HG02642 (cell line): ENCODE measurements at regions not wholly inside any gene's neighbourhood (a gene's known extent, or its start where the extent isn't known, plus 50 kb on each side); places are given as distances from the start of the nearest gene placed in this dataset.
"Not testable (repeated sequence)": the region's sequence is repeated elsewhere in the genome, so short reads cannot be mapped to it uniquely, and the experiment has no call there.

ENCODE experiments used
- ATAC-seq: cut with Tn5 transposase; IDR thresholded peaks from one replicate; pipeline ENCODE4 v1.9.1; 2021; ENCODE audit warnings: mild to moderate bottlenecking; ENCODE audit not compliant: unreplicated experiment, poor library complexity

DNA sequence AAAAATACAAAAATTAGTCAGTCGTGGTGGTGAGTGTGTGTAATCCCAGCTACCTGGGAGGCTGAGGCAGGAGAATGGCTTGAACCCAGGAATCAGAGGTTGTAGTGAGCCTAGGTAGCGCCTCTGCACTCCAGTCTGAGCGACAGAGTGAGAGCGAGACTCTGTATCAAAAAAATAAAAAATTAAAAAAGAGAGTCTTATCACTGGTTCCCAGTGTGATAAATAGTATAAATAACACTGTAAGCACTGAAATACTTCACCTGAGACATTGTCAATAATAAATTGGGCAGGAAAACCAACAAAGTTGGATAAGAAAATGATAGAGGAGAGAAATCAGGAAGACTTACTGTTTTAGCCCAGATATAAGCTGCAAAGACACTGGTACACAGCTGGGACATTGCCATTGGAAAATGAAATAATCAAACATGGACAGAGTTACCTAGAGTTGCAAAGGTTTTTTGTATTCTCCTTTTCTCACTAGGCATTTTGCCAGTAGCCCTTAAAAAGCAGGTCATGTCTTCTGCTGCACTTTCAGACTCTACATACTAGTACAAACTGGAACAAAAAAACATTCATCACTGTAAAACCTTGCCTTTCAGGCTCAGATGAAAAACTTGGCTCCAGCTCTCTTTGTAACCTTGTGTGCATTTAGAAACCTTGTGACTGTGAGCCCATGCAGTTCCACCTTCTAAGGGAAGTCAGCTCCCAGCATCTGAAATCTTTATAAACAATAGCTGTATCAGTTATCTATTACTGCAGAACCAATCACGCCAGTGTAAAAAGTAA lies 55.0 kb upstream of the PPP1R2C start:
- no peak for ATAC-seq

DNA sequence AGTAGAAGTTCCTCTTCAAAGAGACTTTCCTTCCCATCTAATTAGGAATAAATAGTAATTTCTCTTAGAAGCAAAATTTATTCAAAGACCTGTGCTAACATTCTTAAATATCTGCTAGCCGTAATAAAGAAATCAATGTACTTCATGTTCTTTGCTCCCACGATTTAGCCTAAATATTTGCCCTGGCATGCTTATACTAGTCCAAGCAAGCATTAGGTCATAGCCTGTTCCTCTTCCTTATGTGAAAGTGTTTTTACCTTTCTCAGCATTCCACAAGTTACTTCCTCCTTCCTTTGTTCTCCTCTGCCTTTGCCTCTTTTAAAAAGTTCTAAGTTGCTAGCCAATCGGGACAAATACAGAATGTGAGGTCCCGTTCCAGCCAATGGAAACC lies 55.6 kb upstream of the PPP1R2C start:
- not testable (repeated sequence) for ATAC-seq

GRCh38 chrX:42837101-42837726 lies 59.3 kb upstream of the PPP1R2C start:
- no peak for ATAC-seq

GRCh38 chrX:42837747-42838146 lies 59.8 kb upstream of the PPP1R2C start:
- no peak for ATAC-seq

DNA sequence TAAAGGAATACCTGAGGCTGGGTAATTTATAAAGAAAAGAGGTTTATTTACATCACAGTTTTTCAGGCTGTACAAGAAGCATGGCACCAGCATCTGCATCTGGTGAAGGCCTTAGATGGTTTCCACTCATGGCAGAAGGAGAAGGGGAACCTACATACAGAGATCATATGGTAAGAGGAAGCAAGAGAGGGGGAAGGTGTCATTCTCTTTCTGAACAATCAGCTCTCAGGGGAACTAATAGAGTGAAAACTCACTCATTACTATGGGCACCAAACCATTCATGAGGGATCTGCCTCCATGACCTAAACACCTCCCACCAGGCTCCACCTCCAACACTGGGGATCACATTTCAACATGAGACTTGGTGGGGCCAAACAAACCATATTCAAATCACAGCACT lies 61.7 kb upstream of the PPP1R2C start:
- no peak for ATAC-seq

- no peak for ATAC-seq
These were observed 68.8 kb upstream of the PPP1R2C start for GRCh38 chrX:42846741-42847140.

DNA sequence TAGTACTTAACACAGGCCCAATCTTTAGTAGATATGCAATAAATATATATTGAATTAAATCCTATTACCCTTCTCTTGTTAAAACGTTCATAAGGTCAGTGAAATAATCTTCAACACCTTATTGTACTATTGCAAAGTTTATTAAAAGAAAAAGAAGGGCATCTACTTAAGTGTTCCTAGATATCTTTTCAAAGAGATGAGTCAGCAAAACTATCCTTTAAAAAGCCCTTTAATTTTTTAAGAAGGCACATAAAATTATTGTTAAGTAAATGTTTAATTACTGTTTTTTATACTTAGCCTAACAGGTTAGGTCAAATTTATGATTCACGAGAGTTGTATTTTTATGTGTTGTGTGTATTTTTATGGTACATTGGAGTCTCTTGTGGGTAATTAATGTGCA lies 77.3 kb upstream of the PPP1R2C start:
- ATAC-seq, result no peak

DNA sequence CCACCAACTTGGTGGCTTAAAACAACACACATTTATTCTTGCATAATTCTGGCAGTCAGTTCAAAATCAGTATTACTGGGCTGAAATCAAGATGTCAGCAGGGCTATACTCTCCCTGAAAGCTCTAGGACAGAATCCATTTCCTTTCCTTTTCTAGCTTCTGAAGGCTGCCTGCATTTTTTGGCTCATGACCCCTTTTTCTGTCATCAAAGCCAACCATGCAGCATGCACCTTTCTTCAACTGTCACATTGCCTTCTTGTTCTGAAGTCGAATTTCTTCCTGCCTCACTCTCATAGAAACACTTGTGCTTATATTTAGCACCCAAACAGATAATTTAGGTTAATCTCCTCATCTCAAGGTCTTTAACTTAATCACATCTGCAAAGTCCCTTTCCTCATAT lies 79.8 kb upstream of the PPP1R2C start:
- no peak for ATAC-seq

DNA sequence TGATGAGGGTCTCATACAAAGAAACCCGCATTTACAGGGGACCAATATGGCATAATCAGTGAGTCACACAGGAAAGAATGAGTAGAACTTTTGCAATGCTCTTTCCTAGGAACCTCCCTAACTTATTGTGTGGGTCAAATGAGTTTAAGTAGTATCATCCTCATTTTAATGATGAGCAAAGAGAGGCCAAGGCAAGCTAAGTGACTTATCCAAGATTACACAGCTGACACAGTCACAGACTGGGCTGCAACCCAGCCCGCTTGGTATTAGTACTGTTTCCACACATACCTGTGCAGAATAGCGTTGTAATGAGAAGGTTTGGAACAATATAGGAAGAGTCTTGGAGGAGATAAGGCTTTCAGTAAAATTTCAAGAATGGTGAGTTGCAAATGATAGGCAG lies 91.0 kb upstream of the PPP1R2C start:
- no peak for ATAC-seq

DNA sequence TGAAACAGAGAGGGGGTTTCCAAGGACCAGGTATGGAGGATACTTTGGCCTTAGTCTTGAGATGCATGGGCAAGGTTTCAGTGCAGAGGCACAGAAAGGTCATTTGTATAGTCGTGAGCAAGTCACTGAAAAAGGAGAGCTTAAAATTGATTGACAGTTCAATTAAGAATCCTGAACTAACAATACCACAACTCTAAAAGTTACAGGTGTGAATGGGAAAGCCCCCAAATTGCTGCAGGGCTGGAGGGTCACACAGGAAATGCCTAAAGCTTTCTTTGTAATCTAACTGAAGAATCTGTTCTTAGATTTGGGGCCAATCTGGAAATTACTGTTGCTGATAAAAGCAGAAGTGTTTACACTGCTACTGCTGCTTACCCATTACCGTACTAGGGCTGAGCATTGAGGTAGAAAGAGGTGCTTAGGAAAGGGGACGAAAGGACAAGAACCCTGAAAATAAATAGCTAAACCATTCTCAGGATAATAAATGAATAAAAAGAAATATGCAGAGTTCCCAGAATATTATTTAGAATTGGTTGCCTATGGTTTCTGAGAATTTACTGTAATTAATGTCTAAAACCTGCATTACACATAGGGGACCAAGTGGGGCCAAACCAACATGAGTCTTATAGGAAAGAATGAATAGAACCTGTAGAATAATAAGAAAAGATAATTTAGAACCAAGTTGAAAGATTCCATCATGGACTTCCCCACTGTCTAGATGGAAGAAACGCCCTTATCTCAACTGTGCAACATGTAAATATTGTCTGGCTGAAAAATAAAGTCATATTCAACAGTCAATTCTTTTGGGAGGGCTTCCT lies 91.9 kb upstream of the PPP1R2C start:
- peak; percentile 93 for ATAC-seq

- no peak for ATAC-seq
These were observed 108.6 kb upstream of the PPP1R2C start for GRCh38 chrX:42886519-42886918.

DNA sequence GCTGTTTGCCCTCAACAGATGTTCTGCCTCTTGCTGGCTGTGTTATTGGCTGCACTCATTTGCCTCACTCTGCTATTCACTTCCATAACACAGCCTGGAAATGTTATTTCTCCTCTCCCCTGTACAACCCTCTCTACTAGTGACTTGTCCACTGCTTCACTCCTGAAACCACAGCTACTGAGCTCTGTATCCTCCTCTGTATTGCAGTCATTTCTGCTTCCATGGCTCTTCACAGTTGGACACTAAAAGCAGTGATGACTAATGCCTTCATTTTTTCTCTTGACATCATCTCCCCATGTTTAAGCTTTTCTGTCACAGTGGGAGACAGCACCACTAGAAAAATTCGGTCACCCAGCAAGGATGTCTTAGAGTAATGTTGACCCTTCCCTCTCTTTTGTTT lies 123.0 kb upstream of the PPP1R2C start:
- no peak for ATAC-seq

- no peak for ATAC-seq
These were observed 124.5 kb upstream of the PPP1R2C start for GRCh38 chrX:42902513-42902912.

DNA sequence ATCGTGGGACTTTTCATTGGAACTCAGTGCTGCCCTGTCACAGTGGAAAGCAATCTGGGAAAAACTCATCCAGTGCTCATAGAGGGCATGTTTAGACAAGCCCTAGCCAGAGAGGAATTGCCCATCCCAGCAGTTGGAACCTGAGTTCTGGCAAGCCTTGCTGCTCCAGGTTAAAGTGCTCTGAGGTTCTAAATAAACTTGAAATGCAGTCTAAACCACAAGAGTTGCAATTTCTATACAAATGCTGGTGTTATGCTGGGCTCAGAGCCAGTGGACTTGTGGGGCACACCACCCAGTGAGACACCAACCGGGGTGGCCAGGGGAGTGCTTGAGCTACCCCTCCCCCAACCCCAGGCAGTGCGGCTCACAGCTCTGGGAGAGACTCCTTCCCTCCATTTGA lies 142.8 kb upstream of the PPP1R2C start:
- ATAC-seq, result no peak

DNA sequence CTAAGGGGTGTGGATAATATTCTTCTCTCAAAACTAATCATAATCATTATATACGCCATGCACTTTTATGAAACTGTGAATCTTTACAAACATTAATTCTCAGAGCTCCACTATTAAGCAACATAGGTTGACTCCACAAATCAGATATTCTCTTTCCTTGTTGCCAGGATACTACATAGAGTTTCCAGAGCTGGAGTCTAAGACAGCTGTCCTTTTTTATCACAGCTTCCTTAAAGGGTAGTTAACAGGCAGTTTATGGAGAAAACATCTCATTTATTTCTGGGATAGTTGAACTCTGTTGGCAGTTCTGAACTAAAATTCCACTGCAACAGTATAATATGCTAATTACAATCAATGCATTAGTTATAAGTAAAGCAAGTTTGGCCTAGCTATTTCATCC lies 152.1 kb upstream of the PPP1R2C start:
- no peak for ATAC-seq

DNA sequence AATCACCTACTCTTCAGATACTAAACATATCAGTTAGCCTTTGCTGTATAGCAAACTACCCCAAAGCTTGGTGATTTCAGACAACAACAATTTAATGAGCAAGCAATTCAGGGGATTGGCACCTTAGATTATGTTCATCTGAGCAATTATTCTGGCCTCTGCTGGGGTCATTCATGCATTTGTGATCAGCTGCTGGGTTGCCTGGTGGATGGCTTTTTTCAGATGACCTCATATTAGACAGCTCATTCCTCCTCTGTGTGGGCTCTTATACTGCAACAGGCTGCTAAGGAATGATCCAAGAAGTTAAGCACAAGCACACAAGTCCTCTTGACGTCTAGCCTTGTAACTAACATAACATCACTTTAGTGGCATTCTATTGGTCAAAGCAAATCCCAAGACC lies 153.0 kb upstream of the PPP1R2C start:
- no peak for ATAC-seq

DNA sequence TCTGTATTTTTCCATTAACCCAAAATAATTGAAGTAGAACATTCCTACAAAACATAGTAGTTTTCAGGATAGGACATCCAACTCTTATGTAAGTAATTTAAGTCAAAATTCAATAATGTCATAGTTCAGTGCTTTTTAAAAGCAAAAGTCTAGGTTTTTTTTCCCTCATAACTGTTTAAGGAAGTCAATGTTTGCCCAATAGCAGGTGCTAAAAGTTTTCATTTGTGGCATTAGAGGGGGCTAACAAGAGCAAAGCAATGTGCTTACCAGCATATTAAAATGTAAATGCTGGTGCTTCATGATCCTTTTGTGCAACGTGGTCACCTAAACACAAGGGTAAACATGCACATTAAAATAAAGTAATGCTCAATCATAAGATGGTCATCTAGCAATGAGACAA lies 155.2 kb upstream of the PPP1R2C start:
- ATAC-seq, result no peak

DNA sequence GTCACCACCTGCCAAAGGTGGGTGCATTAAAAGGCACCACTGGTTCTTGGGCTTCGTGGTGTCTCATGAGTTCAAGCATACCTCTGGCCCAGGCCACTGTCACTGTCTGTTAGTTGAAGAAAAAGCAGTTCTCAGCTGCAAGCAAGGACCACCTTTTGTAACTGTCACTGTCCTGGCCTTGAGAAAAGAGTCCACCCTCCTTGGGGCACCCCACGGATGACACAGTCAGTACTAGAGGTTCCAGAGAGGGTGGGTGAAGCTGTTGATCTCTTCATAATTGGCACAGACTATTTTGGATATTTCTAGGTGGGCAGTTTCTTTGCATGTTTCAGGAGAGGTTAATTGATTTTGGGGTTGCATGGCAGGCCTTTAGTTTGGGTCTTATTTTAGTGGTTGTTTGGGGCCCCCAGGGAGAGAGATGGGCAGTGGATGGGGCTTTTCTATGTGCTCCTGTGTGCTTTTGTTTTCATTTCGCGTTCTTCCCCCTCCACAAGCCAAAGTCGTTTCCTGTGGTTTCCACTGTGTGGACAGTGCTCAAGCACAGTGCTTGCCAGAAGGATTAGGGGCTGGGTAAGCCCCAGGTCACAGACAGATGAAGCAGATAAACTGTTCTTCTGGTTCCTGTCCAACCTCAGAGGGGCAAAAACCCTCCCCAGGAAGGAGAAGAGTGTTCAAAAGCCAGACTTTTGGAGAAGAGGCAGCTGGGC lies 156.2 kb upstream of the PPP1R2C start:
- peak; percentile 98 for ATAC-seq

DNA sequence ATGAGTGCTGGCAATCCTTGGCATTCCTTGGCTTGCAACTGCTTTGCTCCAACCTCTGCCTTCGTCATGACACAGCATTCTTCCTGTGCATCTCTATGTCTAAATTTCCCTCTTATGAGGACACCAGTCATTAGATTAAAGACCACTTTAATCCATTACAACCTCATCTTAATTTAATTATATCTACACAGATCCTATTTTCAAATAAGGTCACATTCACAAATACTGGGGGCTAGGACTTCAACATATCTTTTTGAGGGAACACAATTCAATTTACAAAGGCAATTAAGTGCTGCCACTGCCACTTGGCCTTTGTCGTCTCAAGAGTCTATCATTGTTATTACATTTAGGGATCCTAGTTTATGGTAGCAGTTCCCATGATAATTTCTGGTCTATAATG lies 163.7 kb upstream of the PPP1R2C start:
- ATAC-seq, result no peak

- ATAC-seq, result peak; percentile 76
These were observed 165.3 kb upstream of the PPP1R2C start for GRCh38 chrX:42943051-42943974.
